GM23338 (cell line): ENCODE measurements at regions not wholly inside any gene's neighbourhood (a gene's known extent, or its start where the extent isn't known, plus 50 kb on each side); places are given as distances from the start of the nearest gene placed in this dataset.
"Not testable (repeated sequence)": the region's sequence is repeated elsewhere in the genome, so short reads cannot be mapped to it uniquely, and the experiment has no call there.

ENCODE experiments used
- ATAC-seq: fragments of 200-7000 bp; cut with Tn5 transposase; 3 replicates; pipeline ENCODE4 v1.9.1; 2020
- DNase-seq: peaks from one replicate; pipeline ENCODE4 v3.0.0-alpha.2; 2015; ENCODE audit warnings: low spot score
- H2AFZ ChIP-seq: fragments of 200-600 bp; sonication (generic); 2 replicates; pipeline ENCODE4 v1.8.0; 2016; ENCODE audit warnings: antibody characterized with exemption, mild to moderate bottlenecking, moderate library complexity
- H3F3A ChIP-seq: fragments of 200-600 bp; sonication (generic); replicated peaks from 2 replicates; pipeline ENCODE4 v1.8.0; 2017; ENCODE audit warnings: antibody characterized with exemption, mixed run types, low read depth
- H3K27ac ChIP-seq: fragments of 200-600 bp; sonication (generic); 2 replicates; pipeline ENCODE4 v1.6.1; 2016; ENCODE audit warnings: low read depth
- H3K27me3 ChIP-seq: fragments of 200-600 bp; sonication (generic); 2 replicates; pipeline ENCODE4 v1.8.0; 2016; ENCODE audit warnings: mild to moderate bottlenecking, mixed run types, moderate library complexity; ENCODE audit not compliant: insufficient read depth
- H3K36me3 ChIP-seq: fragments of 200-600 bp; sonication (generic); 2 replicates; pipeline ENCODE4 v1.8.0; 2016; ENCODE audit warnings: mild to moderate bottlenecking; ENCODE audit not compliant: insufficient read depth
- H3K4me1 ChIP-seq: fragments of 200-600 bp; sonication (generic); 2 replicates; pipeline ENCODE4 v1.8.0; 2016; ENCODE audit warnings: mild to moderate bottlenecking, moderate library complexity; ENCODE audit not compliant: insufficient read depth
- H3K4me2 ChIP-seq: fragments of 200-600 bp; sonication (generic); 2 replicates; pipeline ENCODE4 v1.7.1; 2017; ENCODE audit warnings: mixed run types
- H3K4me3 ChIP-seq: fragments of 200-600 bp; sonication (generic); 2 replicates; pipeline ENCODE4 v1.6.1; 2016; ENCODE audit warnings: mixed run types
- H3K79me2 ChIP-seq: fragments of 200-600 bp; sonication (generic); replicated peaks from 2 replicates; pipeline ENCODE4 v1.8.0; 2017; ENCODE audit warnings: mild to moderate bottlenecking; ENCODE audit not compliant: insufficient read depth
- H3K9me2 ChIP-seq: fragments of 200-600 bp; sonication (generic); 2 replicates; pipeline ENCODE4 v1.8.0; 2017; ENCODE audit not compliant: insufficient read depth
- H4K20me1 ChIP-seq: fragments of 200-600 bp; sonication (generic); replicated peaks from 2 replicates; pipeline ENCODE4 v1.8.0; 2017; ENCODE audit warnings: mild to moderate bottlenecking; ENCODE audit not compliant: insufficient read depth
- H3K27ac Mint-ChIP-seq: 2 replicates; pipeline ENCODE4 v1.8.0; 2020; ENCODE audit warnings: inconsistent platforms, mild to moderate bottlenecking, moderate library complexity, mixed read lengths
- H3K27me3 Mint-ChIP-seq: 3 replicates; pipeline ENCODE4 v1.8.0; 2022; ENCODE audit warnings: low read depth, mild to moderate bottlenecking, moderate library complexity, mixed read lengths, inconsistent platforms; ENCODE audit not compliant: insufficient read depth, poor library complexity
- H3K36me3 Mint-ChIP-seq: 3 replicates; pipeline ENCODE4 v1.8.0; 2021; ENCODE audit warnings: low read depth, mild to moderate bottlenecking, inconsistent platforms, moderate library complexity, mixed read lengths
- H3K4me1 Mint-ChIP-seq: 3 replicates; pipeline ENCODE4 v1.8.0; 2020; ENCODE audit warnings: mild to moderate bottlenecking, inconsistent platforms, mixed read lengths
- H3K4me3 Mint-ChIP-seq: 3 replicates; pipeline ENCODE4 v1.8.0; 2021; ENCODE audit warnings: moderate library complexity, mild to moderate bottlenecking, inconsistent platforms, mixed read lengths
- H3K9me3 Mint-ChIP-seq: 3 replicates; pipeline ENCODE4 v1.8.0; 2020; ENCODE audit warnings: moderate library complexity, mild to moderate bottlenecking, inconsistent platforms, mixed read lengths
- EZH2 ChIP-seq: fragments of 200-600 bp; sonication (generic); IDR thresholded peaks from one replicate; pipeline ENCODE4 v1.8.0; 2017; ENCODE audit warnings: antibody characterized with exemption, mild to moderate bottlenecking, low read depth; ENCODE audit not compliant: unreplicated experiment
- EZH2phosphoT487 ChIP-seq: fragments of 200-600 bp; sonication (generic); IDR thresholded peaks from one replicate; pipeline ENCODE4 v1.8.1; 2018; ENCODE audit warnings: antibody characterized with exemption; ENCODE audit not compliant: unreplicated experiment
- JUNB ChIP-seq: IDR thresholded peaks from one replicate; pipeline ENCODE4 v1.6.1; 2016; ENCODE audit warnings: antibody characterized with exemption; ENCODE audit not compliant: unreplicated experiment
- ZNF114 ChIP-seq: fragments of 250-450 bp; sonication (Bioruptor Pico); IDR thresholded peaks from 2 replicates; pipeline ENCODE4 v1.5.0; 2020; ENCODE audit warnings: mild to moderate bottlenecking, moderate library complexity
- ZNF331 ChIP-seq: fragments of 250-450 bp; sonication (Bioruptor Pico); IDR thresholded peaks from 2 replicates; pipeline ENCODE4 v1.5.0; 2020; ENCODE audit warnings: low read depth, mild to moderate bottlenecking, moderate library complexity
- TF ChIP-seq, protein P1 (sequence below): fragments of 250-450 bp; sonication (Bioruptor Pico); IDR thresholded peaks from 2 replicates; pipeline ENCODE4 v1.5.0; 2020; ENCODE audit warnings: mild to moderate bottlenecking, moderate library complexity

DNA sequence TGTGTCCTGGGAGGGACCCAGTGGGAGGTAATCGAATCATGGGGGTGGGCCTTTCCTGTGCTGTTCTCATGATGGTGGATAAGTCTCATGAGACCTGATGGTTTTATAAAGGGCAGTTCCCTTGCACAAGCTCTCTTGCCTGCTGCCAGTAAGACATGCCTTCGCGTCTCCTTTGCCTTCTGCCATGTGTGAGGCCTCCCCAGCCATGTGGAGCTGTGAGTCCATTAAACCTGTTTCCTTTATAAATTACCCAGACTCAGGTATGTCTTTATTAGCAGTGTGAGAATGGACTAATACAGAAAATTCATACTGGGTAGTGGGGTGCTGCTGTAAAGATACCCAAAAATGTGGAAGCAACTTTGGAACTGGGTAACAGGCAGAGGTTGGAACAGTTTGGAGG lies 300.0 kb upstream of the ZFP42 start:
- H3K27ac ChIP-seq, H3K27me3 ChIP-seq, H3K4me1 Mint-ChIP-seq, H3K4me2 ChIP-seq, H4K20me1 ChIP-seq, ATAC-seq, H3K27ac Mint-ChIP-seq, H3K9me2 ChIP-seq, DNase-seq, H3K27me3 Mint-ChIP-seq, H3K4me3 ChIP-seq, H3K79me2 ChIP-seq, H3K4me3 Mint-ChIP-seq, H3K36me3 ChIP-seq, H2AFZ ChIP-seq, H3K36me3 Mint-ChIP-seq, H3F3A ChIP-seq, H3K4me1 ChIP-seq: not testable (repeated sequence)
- peaks cover 20% of the 10 kb centered on the region for H3K9me3 Mint-ChIP-seq

DNA sequence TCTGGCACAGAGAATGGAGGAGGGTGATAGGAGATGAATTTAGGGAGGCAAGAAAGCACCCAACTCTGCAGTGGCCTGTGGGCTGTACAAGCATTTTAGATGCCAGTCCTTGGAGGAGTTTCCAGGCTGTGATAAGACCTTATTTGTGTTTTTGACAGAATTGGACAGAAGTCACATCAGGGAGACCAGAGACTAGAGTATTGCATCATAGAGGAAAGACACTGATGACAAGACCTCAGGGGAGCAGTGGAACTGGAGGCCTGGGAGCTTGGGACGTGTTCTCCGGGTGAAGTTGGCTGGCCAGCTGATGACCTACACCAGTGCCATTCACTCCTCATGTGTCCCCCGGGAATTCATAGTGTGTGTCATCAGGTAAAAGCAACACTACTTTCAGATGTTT lies 284.0 kb upstream of the ZFP42 start:
- no peaks in the 10 kb centered on the region for H3K36me3 ChIP-seq
- no peaks in the 10 kb centered on the region for H4K20me1 ChIP-seq
- H3K4me1 ChIP-seq, result no peaks in the 10 kb centered on the region
- H3K79me2 ChIP-seq, result no peaks in the 10 kb centered on the region
- H3K4me2 ChIP-seq, result no peak overlapping the region
- H3F3A ChIP-seq, result no peaks in the 10 kb centered on the region
- Mint-ChIP-seq H3K27me3 (no peaks in the 10 kb centered on the region), H3K4me3 (no peak overlapping the region), H3K36me3 (peaks cover 3% of the 10 kb centered on the region; the same call in 2 of the 3 replicates), H3K9me3 (peaks cover 5% of the 10 kb centered on the region; the same call in 2 of the 3 replicates), H3K27ac (no peak overlapping the region), H3K4me1 (no peaks in the 10 kb centered on the region)
- H3K27ac ChIP-seq, result no peak overlapping the region
- no peaks in the 10 kb centered on the region for H3K27me3 ChIP-seq
- ATAC-seq (no peak), DNase-seq (no peak)
- no peak overlapping the region for H2AFZ ChIP-seq
- no peaks in the 10 kb centered on the region for H3K9me2 ChIP-seq
- TF ChIP-seq EZH2 (no peak), EZH2phosphoT487 (no peak), ZNF114 (CRISPR knock-in tag) (no peak), ZNF331 (CRISPR knock-in tag) (no peak), JUNB (no peak)
- TF ChIP-seq, protein P1, sequence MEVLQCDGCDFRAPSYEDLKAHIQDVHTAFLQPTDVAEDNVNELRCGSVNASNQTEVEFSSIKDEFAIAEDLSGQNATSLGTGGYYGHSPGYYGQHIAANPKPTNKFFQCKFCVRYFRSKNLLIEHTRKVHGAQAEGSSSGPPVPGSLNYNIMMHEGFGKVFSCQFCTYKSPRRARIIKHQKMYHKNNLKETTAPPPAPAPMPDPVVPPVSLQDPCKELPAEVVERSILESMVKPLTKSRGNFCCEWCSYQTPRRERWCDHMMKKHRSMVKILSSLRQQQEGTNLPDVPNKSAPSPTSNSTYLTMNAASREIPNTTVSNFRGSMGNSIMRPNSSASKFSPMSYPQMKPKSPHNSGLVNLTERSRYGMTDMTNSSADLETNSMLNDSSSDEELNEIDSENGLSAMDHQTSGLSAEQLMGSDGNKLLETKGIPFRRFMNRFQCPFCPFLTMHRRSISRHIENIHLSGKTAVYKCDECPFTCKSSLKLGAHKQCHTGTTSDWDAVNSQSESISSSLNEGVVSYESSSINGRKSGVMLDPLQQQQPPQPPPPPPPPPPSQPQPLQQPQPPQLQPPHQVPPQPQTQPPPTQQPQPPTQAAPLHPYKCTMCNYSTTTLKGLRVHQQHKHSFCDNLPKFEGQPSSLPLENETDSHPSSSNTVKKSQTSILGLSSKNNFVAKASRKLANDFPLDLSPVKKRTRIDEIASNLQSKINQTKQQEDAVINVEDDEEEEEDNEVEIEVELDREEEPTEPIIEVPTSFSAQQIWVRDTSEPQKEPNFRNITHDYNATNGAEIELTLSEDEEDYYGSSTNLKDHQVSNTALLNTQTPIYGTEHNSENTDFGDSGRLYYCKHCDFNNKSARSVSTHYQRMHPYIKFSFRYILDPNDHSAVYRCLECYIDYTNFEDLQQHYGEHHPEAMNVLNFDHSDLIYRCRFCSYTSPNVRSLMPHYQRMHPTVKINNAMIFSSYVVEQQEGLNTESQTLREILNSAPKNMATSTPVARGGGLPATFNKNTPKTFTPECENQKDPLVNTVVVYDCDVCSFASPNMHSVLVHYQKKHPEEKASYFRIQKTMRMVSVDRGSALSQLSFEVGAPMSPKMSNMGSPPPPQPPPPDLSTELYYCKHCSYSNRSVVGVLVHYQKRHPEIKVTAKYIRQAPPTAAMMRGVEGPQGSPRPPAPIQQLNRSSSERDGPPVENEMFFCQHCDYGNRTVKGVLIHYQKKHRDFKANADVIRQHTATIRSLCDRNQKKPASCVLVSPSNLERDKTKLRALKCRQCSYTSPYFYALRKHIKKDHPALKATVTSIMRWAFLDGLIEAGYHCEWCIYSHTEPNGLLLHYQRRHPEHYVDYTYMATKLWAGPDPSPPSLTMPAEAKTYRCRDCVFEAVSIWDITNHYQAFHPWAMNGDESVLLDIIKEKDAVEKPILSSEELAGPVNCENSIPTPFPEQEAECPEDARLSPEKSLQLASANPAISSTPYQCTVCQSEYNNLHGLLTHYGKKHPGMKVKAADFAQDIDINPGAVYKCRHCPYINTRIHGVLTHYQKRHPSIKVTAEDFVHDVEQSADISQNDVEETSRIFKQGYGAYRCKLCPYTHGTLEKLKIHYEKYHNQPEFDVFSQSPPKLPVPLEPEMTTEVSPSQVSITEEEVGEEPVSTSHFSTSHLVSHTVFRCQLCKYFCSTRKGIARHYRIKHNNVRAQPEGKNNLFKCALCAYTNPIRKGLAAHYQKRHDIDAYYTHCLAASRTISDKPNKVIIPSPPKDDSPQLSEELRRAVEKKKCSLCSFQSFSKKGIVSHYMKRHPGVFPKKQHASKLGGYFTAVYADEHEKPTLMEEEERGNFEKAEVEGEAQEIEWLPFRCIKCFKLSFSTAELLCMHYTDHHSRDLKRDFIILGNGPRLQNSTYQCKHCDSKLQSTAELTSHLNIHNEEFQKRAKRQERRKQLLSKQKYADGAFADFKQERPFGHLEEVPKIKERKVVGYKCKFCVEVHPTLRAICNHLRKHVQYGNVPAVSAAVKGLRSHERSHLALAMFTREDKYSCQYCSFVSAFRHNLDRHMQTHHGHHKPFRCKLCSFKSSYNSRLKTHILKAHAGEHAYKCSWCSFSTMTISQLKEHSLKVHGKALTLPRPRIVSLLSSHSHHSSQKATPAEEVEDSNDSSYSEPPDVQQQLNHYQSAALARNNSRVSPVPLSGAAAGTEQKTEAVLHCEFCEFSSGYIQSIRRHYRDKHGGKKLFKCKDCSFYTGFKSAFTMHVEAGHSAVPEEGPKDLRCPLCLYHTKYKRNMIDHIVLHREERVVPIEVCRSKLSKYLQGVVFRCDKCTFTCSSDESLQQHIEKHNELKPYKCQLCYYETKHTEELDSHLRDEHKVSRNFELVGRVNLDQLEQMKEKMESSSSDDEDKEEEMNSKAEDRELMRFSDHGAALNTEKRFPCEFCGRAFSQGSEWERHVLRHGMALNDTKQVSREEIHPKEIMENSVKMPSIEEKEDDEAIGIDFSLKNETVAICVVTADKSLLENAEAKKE, result no peak
- no peak overlapping the region for H3K4me3 ChIP-seq
